GM12878 (cell line): ENCODE measurements at regions not wholly inside any gene's neighbourhood (a gene's known extent, or its start where the extent isn't known, plus 50 kb on each side); places are given as distances from the start of the nearest gene placed in this dataset.

Experiments
- MAX ChIP-seq: IDR thresholded peaks from 2 replicates; pipeline ENCODE4 v1.6.1; 2012; ENCODE audit warnings: low read depth, low read length, improper control_type of control experiment
- YY1 ChIP-seq: IDR thresholded peaks from 2 replicates; pipeline ENCODE4 v1.6.1; 2011; ENCODE audit warnings: low read depth, mild to moderate bottlenecking, low read length

- TF ChIP-seq YY1 (no peak), MAX (no peak)
Measured at GRCh38 chr15:57773051-57773450, 66.5 kb downstream of the POLR2M start.
